CD14-positive monocyte (primary cell): ENCODE measurements at regions not wholly inside any gene's neighbourhood (a gene's known extent, or its start where the extent isn't known, plus 50 kb on each side); places are given as distances from the start of the nearest gene placed in this dataset.
"Not testable (repeated sequence)": the region's sequence is repeated elsewhere in the genome, so short reads cannot be mapped to it uniquely, and the experiment has no call there.

Source experiments
- DNase-seq, 3 donors: peaks; one replicate each; pipeline ENCODE4 v3.0.0-alpha.2; 2011 to 2022
- H2AFZ ChIP-seq: 2 replicates; pipeline ENCODE4 v1.6.0; 2012; ENCODE audit warnings: mild to moderate bottlenecking, low read depth, low read length, inconsistent platforms; ENCODE audit not compliant: insufficient read depth, poor library complexity, severe bottlenecking
- H3K27ac ChIP-seq, 2 donors: 1 replicate in 1 of 2; 2 replicates in 1 of 2; pipeline ENCODE4 v1.5.1; 2012 to 2013; ENCODE audit warnings: low read length in 2 of 2, control low read depth in 1 of 2, inconsistent platforms in 1 of 2, low read depth in 1 of 2, mild to moderate bottlenecking in 1 of 2
- H3K27me3 ChIP-seq, 2 donors: one replicate each; pipeline versions ENCODE4 v1.6.0 to v1.6.1; 2011 to 2013; ENCODE audit warnings: low read length in 2 of 2; ENCODE audit not compliant: control insufficient read depth in 2 of 2, insufficient read depth in 2 of 2
- H3K36me3 ChIP-seq, 2 donors: replicated peaks in 1 of 2; 1 replicate in 1 of 2; 2 replicates in 1 of 2; pipeline versions ENCODE4 v1.5.1 to v1.6.1; 2012 to 2013; ENCODE audit warnings: low read length in 2 of 2, control low read depth in 1 of 2, inconsistent platforms in 1 of 2, mild to moderate bottlenecking in 1 of 2; ENCODE audit not compliant: insufficient read depth in 2 of 2, control insufficient read depth in 1 of 2
- H3K4me1 ChIP-seq, 2 donors: 1 replicate in 1 of 2; 2 replicates in 1 of 2; pipeline versions ENCODE4 v1.5.1 to v1.6.1; 2012 to 2013; ENCODE audit warnings: low read length in 2 of 2, control low read depth in 1 of 2, inconsistent platforms in 1 of 2, mild to moderate bottlenecking in 1 of 2, moderate library complexity in 1 of 2; ENCODE audit not compliant: insufficient read depth in 2 of 2, control insufficient read depth in 1 of 2
- H3K4me2 ChIP-seq: replicated peaks from 2 replicates; pipeline ENCODE3; 2012; ENCODE audit warnings: low read length, moderate library complexity, mild to moderate bottlenecking; ENCODE audit not compliant: poor library complexity, severe bottlenecking; ENCODE audit errors: extremely low read depth
- H3K4me3 ChIP-seq, 3 experiments: fragments of 200-600 bp in 1 of 3; sonication (generic) in 1 of 3; replicated peaks in 1 of 3; 1 replicate in 2 of 3; 2 replicates in 1 of 3; pipeline ENCODE4 v1.5.1; 2011 to 2013; ENCODE audit warnings: low read length in 3 of 3, mild to moderate bottlenecking in 3 of 3, control low read depth in 2 of 3, low read depth in 2 of 3, inconsistent platforms in 1 of 3, moderate library complexity in 1 of 3
- H3K79me2 ChIP-seq: 2 replicates; pipeline ENCODE4 v1.6.0; 2012; ENCODE audit warnings: mild to moderate bottlenecking, control low read depth, inconsistent platforms, low read length, moderate library complexity; ENCODE audit not compliant: insufficient read depth
- H3K9ac ChIP-seq: 2 replicates; pipeline ENCODE4 v1.6.0; 2017; ENCODE audit warnings: low read length, mild to moderate bottlenecking; ENCODE audit not compliant: insufficient read depth, poor library complexity, severe bottlenecking
- H3K9me3 ChIP-seq, 2 donors: replicated peaks in 1 of 2; 1 replicate in 1 of 2; 2 replicates in 1 of 2; pipeline versions ENCODE4 v1.5.1 to v1.6.1; 2012 to 2013; ENCODE audit warnings: low read length in 2 of 2, control low read depth in 1 of 2; ENCODE audit not compliant: control insufficient read depth in 1 of 2, insufficient read depth in 1 of 2
- H4K20me1 ChIP-seq: 2 replicates; pipeline ENCODE4 v1.6.0; 2012; ENCODE audit warnings: mild to moderate bottlenecking, low read length, control low read depth, moderate library complexity; ENCODE audit not compliant: insufficient read depth
- H3K27ac Mint-ChIP-seq, 7 donors: one replicate each; pipeline ENCODE4 v1.8.0; 2020; ENCODE audit warnings: mild to moderate bottlenecking in 7 of 7, mixed read lengths in 7 of 7, moderate library complexity in 6 of 7, inconsistent platforms in 2 of 7
- H3K27me3 Mint-ChIP-seq, 3 donors: one replicate each; pipeline ENCODE4 v1.8.0; 2021 to 2022; ENCODE audit warnings: low read depth in 3 of 3, mild to moderate bottlenecking in 3 of 3, mixed read lengths in 3 of 3, moderate library complexity in 3 of 3, inconsistent platforms in 1 of 3
- H3K36me3 Mint-ChIP-seq, 2 donors: one replicate each; pipeline ENCODE4 v1.8.0; 2020; ENCODE audit warnings: mixed read lengths in 2 of 2, inconsistent platforms in 1 of 2, mild to moderate bottlenecking in 1 of 2
- H3K4me1 Mint-ChIP-seq: one replicate; pipeline ENCODE4 v1.8.0; 2020; ENCODE audit warnings: mild to moderate bottlenecking, mixed read lengths
- H3K4me3 Mint-ChIP-seq, 2 donors: one replicate each; pipeline ENCODE4 v1.8.0; 2020; ENCODE audit warnings: mild to moderate bottlenecking in 2 of 2, mixed read lengths in 2 of 2, moderate library complexity in 1 of 2
- H3K9me3 Mint-ChIP-seq, 7 donors: one replicate each; pipeline ENCODE4 v1.8.0; 2020 to 2022; ENCODE audit warnings: mixed read lengths in 7 of 7, mild to moderate bottlenecking in 6 of 7, moderate library complexity in 6 of 7, inconsistent platforms in 2 of 7
- CTCF ChIP-seq: fragments of 200-600 bp; IDR thresholded peaks from one replicate; pipeline ENCODE4 v1.8.0; 2022; ENCODE audit warnings: antibody characterized with exemption, mild to moderate bottlenecking
- WGBS: methylation state at CpG from one replicate; pipeline ENCODE4 v1.1.5; 2013; ENCODE audit warnings: missing lambda C conversion rate; ENCODE audit not compliant: insufficient coverage; 5-methylcytosine and 5-hydroxymethylcytosine counted together
- intact Hi-C, 2 donors: fragments of 100-400 bp; cut with micrococcal nuclease; formaldehyde crosslinking; loops; one replicate each; pipeline versions ENCODE4 v1.15.0 to v1.15.1; 2023

GRCh38 chr2:37771600-37772088 lies 100.2 kb upstream of the CDC42EP3 start:
- peak overlapping the region in 3 of 7 donors; percentile 3 to 64 (median 33) for H3K27ac Mint-ChIP-seq
- no peaks in the 10 kb centered on the region for H3K79me2 ChIP-seq
- no peak for TF ChIP-seq CTCF
- no peaks in the 10 kb centered on the region for H3K27me3 ChIP-seq
- peaks cover 0 to 7% (median 2%) of the 10 kb centered on the region in 3 donors for H3K27me3 Mint-ChIP-seq
- no peak for DNase-seq
- H2AFZ ChIP-seq, result peak overlapping the region; percentile 67
- no peak overlapping the region for H3K27ac ChIP-seq
- peaks cover 2 to 7% of the 10 kb centered on the region in 2 donors for H3K36me3 Mint-ChIP-seq
- H3K4me1 ChIP-seq, result peaks cover 46 to 49% of the 10 kb centered on the region in 2 donors
- H3K9ac ChIP-seq, result no peak overlapping the region
- no peak overlapping the region for H3K4me2 ChIP-seq
- no peak overlapping the region for H3K4me3 ChIP-seq
- intact Hi-C loops, result no loop called here
- WGBS, result 56% methylated on average over 2 of the region's 3 CpGs
- H3K9me3 ChIP-seq, result no peaks in the 10 kb centered on the region
- H3K4me1 Mint-ChIP-seq, result peaks cover 72% of the 10 kb centered on the region
- H3K9me3 Mint-ChIP-seq, result peaks cover 0 to 11% (median 3%) of the 10 kb centered on the region in 7 donors
- H3K36me3 ChIP-seq, result no peaks in the 10 kb centered on the region
- H4K20me1 ChIP-seq, result no peaks in the 10 kb centered on the region
- H3K4me3 Mint-ChIP-seq, result no peak overlapping the region

- H3K4me2 ChIP-seq, result no peak overlapping the region
- H3K27ac ChIP-seq, result no peak overlapping the region
- H4K20me1 ChIP-seq, result no peaks in the 10 kb centered on the region
- no peaks in the 10 kb centered on the region for H3K36me3 ChIP-seq
- no peak for TF ChIP-seq CTCF
- H3K4me1 ChIP-seq, result peaks cover 28 to 30% of the 10 kb centered on the region in 2 donors
- peaks cover 0 to 5% (median 2%) of the 10 kb centered on the region in 3 donors for H3K27me3 Mint-ChIP-seq
- H3K27me3 ChIP-seq, result no peaks in the 10 kb centered on the region
- H3K4me3 Mint-ChIP-seq, result no peak overlapping the region
- peak overlapping the region in 1 of 7 donors; percentile 41 for H3K27ac Mint-ChIP-seq
- intact Hi-C loops, result no loop called here
- H3K9me3 ChIP-seq, result no peaks in the 10 kb centered on the region
- 84% methylated on average over 6 of the region's 8 CpGs for WGBS
- H2AFZ ChIP-seq, result no peak overlapping the region
- peaks cover 0 to 11% (median 3%) of the 10 kb centered on the region in 7 donors for H3K9me3 Mint-ChIP-seq
- H3K36me3 Mint-ChIP-seq, result peaks cover 2 to 5% of the 10 kb centered on the region in 2 donors
- no peaks in the 10 kb centered on the region for H3K79me2 ChIP-seq
- H3K4me1 Mint-ChIP-seq, result peaks cover 55% of the 10 kb centered on the region
- no peak overlapping the region for H3K4me3 ChIP-seq
- no peak overlapping the region for H3K9ac ChIP-seq
- no peak for DNase-seq
Measured at GRCh38 chr2:37773371-37774130, 102.1 kb upstream of the CDC42EP3 start.

GRCh38 chr2:37774171-37774944 lies 102.9 kb upstream of the CDC42EP3 start:
- DNase-seq, H3K27ac ChIP-seq, H4K20me1 ChIP-seq, H3K27me3 Mint-ChIP-seq, H3K4me3 ChIP-seq, H3K9ac ChIP-seq, H3K36me3 ChIP-seq, H3K9me3 ChIP-seq, H3K27ac Mint-ChIP-seq, H3K4me3 Mint-ChIP-seq, H3K36me3 Mint-ChIP-seq, H3K79me2 ChIP-seq, intact Hi-C loops, H3K4me2 ChIP-seq, H3K27me3 ChIP-seq, H2AFZ ChIP-seq: not testable (repeated sequence)
- no CpG with 5 or more reads among the region's 6 CpGs for WGBS
- H3K4me1 Mint-ChIP-seq, result peaks cover 47% of the 10 kb centered on the region
- H3K4me1 ChIP-seq, result peaks cover 20 to 22% of the 10 kb centered on the region in 2 donors
- peaks cover 0 to 11% (median 3%) of the 10 kb centered on the region in 7 donors for H3K9me3 Mint-ChIP-seq
